Osteocyte (in vitro differentiated cells): ENCODE measurements at regions not wholly inside any gene's neighbourhood (a gene's known extent, or its start where the extent isn't known, plus 50 kb on each side); places are given as distances from the start of the nearest gene placed in this dataset.
"Not testable (repeated sequence)": the region's sequence is repeated elsewhere in the genome, so short reads cannot be mapped to it uniquely, and the experiment has no call there.

Experiments used
- DNase-seq: peaks from one replicate; pipeline ENCODE4 v3.0.0; 2021; ENCODE audit warnings: mixed read lengths; ENCODE audit not compliant: unreplicated experiment; ENCODE audit errors: extremely low spot score
- H3K27ac Mint-ChIP-seq: one replicate; pipeline ENCODE4 v1.8.0; 2021; ENCODE audit warnings: mild to moderate bottlenecking, mixed read lengths; ENCODE audit not compliant: unreplicated experiment
- H3K27me3 Mint-ChIP-seq: one replicate; pipeline ENCODE4 v1.8.0; 2021; ENCODE audit warnings: mixed read lengths; ENCODE audit not compliant: unreplicated experiment
- H3K36me3 Mint-ChIP-seq: one replicate; pipeline ENCODE4 v1.8.0; 2021; ENCODE audit warnings: mixed read lengths; ENCODE audit not compliant: unreplicated experiment
- H3K4me1 Mint-ChIP-seq: one replicate; pipeline ENCODE4 v1.8.0; 2021; ENCODE audit warnings: mixed read lengths; ENCODE audit not compliant: unreplicated experiment
- H3K4me3 Mint-ChIP-seq: one replicate; pipeline ENCODE4 v1.8.0; 2021; ENCODE audit warnings: mild to moderate bottlenecking, moderate library complexity, mixed read lengths; ENCODE audit not compliant: unreplicated experiment
- H3K9me3 Mint-ChIP-seq: one replicate; pipeline ENCODE4 v1.8.0; 2021; ENCODE audit warnings: mixed read lengths; ENCODE audit not compliant: unreplicated experiment
- TF ChIP-seq, protein P1 (sequence below): fragments of 200-600 bp; sonication (generic); IDR thresholded peaks from 2 replicates; pipeline ENCODE4 v1.5.0; 2021; ENCODE audit warnings: antibody characterized with exemption, mild to moderate bottlenecking, moderate library complexity

DNA sequence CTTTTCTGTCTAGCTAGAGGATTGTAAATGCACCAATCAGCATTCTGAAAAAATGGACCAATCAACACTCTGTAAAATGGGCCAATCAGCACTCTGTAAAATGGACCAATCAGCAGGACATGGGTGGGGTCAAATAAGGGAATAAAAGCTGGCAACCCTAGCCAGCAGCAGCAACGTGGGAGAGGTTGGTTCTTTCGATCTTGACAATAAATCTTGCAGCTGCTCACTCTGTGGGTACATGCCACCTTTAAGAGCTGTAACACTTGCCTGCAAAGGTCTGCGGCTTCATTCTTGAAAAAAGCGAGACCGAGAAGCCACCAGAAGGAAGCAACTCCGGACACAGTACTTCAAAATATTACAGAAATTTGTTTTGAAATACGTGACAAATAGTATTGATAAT, 424.6 kb upstream of the CDH9 start:
- no peak overlapping the region for H3K27ac Mint-ChIP-seq
- no peaks in the 10 kb centered on the region for H3K4me1 Mint-ChIP-seq
- peaks cover 6% of the 10 kb centered on the region for H3K9me3 Mint-ChIP-seq
- DNase-seq, result no peak
- H3K27me3 Mint-ChIP-seq, result peaks cover 4% of the 10 kb centered on the region
- TF ChIP-seq, protein P1, sequence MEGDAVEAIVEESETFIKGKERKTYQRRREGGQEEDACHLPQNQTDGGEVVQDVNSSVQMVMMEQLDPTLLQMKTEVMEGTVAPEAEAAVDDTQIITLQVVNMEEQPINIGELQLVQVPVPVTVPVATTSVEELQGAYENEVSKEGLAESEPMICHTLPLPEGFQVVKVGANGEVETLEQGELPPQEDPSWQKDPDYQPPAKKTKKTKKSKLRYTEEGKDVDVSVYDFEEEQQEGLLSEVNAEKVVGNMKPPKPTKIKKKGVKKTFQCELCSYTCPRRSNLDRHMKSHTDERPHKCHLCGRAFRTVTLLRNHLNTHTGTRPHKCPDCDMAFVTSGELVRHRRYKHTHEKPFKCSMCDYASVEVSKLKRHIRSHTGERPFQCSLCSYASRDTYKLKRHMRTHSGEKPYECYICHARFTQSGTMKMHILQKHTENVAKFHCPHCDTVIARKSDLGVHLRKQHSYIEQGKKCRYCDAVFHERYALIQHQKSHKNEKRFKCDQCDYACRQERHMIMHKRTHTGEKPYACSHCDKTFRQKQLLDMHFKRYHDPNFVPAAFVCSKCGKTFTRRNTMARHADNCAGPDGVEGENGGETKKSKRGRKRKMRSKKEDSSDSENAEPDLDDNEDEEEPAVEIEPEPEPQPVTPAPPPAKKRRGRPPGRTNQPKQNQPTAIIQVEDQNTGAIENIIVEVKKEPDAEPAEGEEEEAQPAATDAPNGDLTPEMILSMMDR, result no peak
- no peak overlapping the region for H3K4me3 Mint-ChIP-seq
- H3K36me3 Mint-ChIP-seq, result no peaks in the 10 kb centered on the region

DNA sequence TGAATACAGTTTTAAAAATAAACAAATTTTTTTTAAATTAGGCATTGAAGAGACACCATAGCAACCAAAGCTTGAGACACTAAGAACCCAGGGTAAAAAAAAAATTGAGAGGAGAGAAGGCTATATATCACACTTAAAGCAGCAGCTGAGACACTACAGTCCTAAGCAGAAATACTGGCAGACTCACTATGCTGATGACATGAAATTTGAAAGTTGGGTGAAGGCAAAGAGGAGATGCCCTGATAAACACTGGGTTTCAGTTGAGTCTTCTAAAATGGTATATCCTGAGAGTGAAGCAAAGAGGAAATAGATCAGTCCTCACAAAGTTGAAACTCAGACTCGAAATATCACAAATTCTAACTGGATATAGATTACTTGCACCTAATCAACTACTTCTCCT, 419.9 kb upstream of the CDH9 start:
- Mint-ChIP-seq H3K4me3 (no peak overlapping the region), H3K4me1 (no peaks in the 10 kb centered on the region), H3K27ac (no peak overlapping the region), H3K36me3 (no peaks in the 10 kb centered on the region), H3K27me3 (peaks cover 7% of the 10 kb centered on the region), H3K9me3 (no peaks in the 10 kb centered on the region)
- TF ChIP-seq, protein P1, result no peak
- DNase-seq, result no peak

DNA sequence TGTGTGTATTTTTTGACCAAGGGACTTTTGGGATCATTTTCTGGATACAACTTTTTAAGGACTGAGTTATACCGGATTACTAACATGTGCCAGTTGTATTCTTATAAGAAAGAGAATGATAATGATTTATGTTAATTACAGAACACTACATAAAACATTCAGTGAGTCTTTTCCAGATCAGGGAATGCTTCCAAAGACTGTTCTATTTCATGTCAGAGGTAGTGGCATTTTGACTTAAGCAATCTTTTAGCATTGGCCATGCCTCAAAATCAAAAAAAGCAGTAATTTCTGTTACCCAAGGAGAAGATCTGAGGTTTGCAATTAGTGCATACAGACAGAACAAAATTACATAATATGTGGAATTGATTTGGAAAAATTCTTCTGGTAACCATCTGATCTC, 413.0 kb upstream of the CDH9 start:
- Mint-ChIP-seq H3K36me3 (no peaks in the 10 kb centered on the region), H3K27ac (no peak overlapping the region), H3K27me3 (peaks cover 3% of the 10 kb centered on the region), H3K9me3 (peaks cover 7% of the 10 kb centered on the region), H3K4me3 (no peak overlapping the region), H3K4me1 (no peaks in the 10 kb centered on the region)
- DNase-seq, result no peak
- TF ChIP-seq, protein P1, result no peak

DNA sequence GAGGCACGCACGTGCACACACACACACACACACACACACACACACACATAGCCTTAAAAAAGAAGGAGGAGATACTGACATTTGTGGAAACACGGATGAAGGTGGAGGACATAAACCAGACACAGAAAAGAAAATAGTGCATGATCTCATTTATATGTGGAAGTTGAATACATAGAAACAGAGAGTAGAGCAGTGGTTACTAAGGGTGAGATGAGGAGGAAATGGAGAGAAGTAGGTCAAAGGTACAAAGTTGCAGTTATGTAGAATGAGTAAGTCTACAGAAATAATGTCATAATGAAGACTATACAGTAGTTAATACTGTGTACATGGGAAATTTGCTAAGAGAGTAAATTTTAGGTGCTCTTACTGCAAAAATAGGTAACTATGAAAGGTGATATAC, 412.2 kb upstream of the CDH9 start:
- Mint-ChIP-seq H3K9me3 (peaks cover 7% of the 10 kb centered on the region), H3K4me1 (no peaks in the 10 kb centered on the region), H3K27me3 (peaks cover 3% of the 10 kb centered on the region), H3K27ac (no peak overlapping the region), H3K4me3 (no peak overlapping the region), H3K36me3 (no peaks in the 10 kb centered on the region)
- no peak for DNase-seq
- TF ChIP-seq, protein P1, result no peak

DNA sequence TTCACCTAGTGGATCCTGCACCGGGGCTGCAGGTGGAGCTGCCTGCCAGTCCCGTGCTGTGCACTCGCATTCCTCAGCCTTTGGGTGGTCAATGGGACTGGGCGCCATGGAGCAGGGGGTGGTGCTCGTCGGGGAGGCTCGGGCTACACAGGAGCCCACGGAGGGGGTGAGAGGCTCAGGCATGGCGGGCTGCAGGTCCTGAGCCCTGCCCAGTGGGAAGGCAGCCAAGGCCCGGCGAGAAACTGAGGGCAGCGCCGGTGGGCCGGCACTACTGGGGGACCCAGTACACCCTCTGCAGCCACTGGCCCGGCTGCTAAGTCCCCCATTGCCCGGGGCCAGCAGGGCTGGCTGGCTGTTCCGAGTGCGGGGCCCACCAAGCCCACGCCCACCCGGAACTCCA, 401.0 kb upstream of the CDH9 start:
- H3K27me3 Mint-ChIP-seq, H3K9me3 Mint-ChIP-seq, H3K4me1 Mint-ChIP-seq, DNase-seq, H3K36me3 Mint-ChIP-seq, H3K27ac Mint-ChIP-seq, H3K4me3 Mint-ChIP-seq: not testable (repeated sequence)

DNA sequence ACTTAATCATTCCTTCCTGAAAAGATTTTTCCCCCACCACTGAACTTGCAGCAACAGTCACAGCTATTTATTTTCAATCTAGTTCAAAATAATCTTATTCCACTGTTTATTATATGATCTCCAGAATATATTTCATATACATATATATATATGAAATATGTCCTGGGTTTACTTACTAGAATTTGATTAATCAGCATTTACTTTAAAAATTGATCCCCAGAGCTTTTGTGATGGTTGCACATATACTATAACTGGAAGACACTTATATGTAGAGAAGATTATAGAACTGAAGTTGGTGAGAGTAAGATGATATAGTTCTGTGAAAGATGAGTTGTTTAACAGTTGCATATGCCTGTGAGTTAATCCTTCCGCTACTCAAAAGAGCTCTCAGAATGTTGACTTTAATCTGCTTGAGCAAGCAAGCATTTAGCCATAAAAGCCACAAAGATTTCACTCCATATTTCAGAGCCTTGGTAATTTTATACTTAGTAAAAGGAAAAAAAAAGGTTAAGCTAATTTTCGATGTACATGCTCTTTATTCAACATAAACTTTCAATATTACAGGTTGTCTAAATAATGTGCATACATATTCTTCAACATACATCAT, 399.3 kb upstream of the CDH9 start:
- Mint-ChIP-seq H3K4me3 (no peak overlapping the region), H3K4me1 (no peaks in the 10 kb centered on the region)

More for the DNA sequence above, 399.3 kb upstream of the CDH9 start:
- TF ChIP-seq, protein P1, result no peak
- peaks cover 3% of the 10 kb centered on the region for H3K9me3 Mint-ChIP-seq
- DNase-seq, result no peak
- peaks cover 12% of the 10 kb centered on the region for H3K27me3 Mint-ChIP-seq
- no peaks in the 10 kb centered on the region for H3K36me3 Mint-ChIP-seq
- H3K27ac Mint-ChIP-seq, result no peak overlapping the region
